HG03060 (cell line): ENCODE measurements at regions not wholly inside any gene's neighbourhood (a gene's known extent, or its start where the extent isn't known, plus 50 kb on each side); places are given as distances from the start of the nearest gene placed in this dataset.
"Not testable (repeated sequence)": the region's sequence is repeated elsewhere in the genome, so short reads cannot be mapped to it uniquely, and the experiment has no call there.

Experiments
- ATAC-seq: cut with Tn5 transposase; IDR thresholded peaks from one replicate; pipeline ENCODE4 v1.9.1; 2021; ENCODE audit warnings: low read depth, moderate number of reproducible peaks; ENCODE audit not compliant: unreplicated experiment

DNA sequence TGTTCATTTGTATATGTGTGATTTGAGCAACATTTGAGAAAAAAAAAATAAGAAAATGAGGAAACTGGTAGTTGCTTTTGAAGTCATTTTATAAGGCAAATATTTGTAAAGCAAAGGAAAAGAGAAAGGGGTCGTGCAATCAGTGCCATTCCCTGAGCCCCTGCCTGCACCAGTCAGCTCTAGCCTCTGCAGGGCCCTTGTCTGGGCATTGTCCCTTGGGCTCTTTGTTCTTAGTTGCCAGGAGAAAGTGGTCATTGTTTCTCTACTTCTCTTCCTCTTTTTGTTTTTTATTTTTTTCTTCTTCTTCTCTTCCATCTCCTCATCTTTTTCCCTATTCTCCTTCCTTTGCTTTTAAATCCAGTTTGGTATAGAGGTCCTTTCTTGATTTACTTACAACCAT, 175.3 kb upstream of the CREB1 start:
- no peak for ATAC-seq

DNA sequence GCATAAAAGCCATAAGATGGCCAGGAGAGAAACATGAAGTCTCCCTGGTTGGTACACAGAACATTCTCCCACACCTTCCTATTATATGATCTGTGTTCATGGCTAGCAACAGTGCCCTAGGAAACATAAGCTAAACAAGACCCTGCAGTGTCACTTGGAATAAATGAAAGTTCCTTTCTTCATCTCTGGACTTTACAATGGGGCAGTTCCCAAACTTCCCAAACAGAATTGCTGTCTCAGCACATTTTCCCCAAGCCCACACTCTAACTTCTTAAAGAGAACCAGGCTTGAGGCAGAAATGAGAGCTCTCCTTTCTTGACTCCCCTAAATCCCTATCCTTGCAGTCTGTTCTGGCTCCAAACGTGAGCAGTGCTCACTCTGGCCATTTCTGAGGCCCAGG, 173.2 kb upstream of the CREB1 start:
- no peak for ATAC-seq

DNA sequence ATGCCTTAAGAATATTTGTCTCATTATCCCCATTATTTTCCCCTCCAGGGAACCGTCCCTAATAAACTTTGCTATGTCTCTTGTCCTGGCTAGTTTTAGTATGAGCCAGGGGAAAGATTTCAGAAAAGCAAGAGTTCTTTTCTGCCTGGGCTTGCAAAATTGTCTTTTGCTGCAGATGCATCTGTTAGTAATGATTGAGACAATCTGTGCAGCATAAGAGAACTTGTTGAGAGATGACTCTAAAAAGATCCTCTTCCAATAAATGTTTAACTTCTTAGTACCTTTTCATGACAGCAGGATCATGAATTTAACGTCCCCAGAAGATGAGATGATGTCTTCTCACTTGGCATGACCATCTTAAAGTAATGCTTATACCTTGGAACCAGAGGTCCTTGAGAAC, 172.5 kb upstream of the CREB1 start:
- no peak for ATAC-seq

DNA sequence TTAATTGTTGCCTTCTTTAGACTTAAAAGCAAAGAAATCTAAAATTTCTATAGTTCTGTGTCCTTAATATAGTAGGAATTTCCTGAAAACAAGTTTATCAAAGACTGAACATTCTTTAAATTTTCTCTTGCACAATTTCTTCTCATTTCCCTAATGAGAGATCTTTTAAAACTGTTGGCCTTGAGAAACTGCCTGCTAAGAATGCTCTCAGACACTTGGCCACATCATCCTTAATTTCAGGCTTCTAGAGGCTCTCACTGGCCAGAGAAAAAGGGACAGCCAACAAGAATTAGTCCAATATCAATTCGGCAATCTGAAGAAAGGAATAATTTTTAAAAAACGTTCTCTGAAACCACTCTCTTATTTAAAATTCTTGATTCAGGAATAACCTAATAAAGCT, 167.0 kb upstream of the CREB1 start:
- no peak for ATAC-seq

DNA sequence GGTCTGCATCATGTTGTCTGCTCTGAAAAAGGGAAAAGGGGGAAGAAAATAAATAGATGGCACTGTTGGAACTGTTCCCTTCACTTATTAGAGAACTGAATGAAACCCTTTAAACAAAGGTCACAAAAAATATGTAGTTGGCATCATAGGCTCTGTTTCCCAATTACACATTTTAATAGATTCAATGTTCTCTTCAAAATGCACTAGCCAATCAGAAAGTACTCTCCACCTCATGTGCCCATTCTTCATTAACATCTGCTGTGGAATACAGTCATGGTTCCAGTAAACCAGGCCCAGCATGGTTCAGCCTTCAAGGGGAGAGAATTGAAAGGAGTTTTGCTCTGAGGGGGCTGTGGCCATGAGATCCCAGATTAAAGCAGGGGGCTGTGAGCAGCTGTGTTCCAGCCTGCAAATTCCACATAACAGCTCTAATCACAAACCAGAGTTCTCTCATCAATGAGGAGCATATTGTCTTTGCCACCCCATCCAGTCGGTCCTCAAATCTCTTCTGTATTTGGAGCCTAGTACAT, 165.9 kb upstream of the CREB1 start:
- no peak for ATAC-seq

DNA sequence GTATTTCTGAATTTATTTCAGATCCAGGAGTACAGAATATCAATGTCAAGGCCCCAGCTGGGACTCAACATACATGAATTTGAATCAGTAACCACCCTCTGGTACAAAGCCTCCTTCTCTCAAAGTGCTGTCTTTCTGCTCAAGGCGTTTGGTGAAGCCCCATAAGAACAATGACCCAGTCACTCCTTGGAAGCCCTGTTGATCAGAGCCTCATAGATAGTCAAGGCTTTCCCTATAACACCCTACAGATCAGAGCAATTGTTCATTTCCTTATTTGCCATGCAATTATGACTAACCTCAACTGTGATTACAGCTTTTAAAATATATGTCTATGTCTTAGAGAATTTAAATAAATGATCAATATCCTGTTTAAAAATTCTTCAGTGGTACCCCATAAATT, 159.1 kb upstream of the CREB1 start:
- no peak for ATAC-seq

DNA sequence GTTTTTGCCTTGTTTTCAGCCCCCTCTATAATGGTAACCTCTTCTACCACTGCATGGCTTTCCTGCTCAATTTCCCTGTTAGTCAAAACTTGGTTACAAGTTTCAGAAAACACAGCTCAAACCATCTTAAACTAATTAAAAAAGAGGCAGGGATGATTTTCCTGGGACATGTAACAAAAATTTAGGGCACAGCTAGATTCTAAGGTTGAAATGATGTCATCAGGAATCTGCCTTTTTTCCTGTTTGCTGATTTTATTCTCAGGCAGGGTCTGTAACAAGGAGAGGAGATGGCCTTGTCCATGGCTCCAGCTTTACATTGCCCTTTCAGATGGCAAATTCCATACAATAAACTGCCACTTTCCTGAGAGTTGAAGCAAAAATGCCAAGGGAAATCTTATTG, 157.9 kb upstream of the CREB1 start:
- no peak for ATAC-seq

DNA sequence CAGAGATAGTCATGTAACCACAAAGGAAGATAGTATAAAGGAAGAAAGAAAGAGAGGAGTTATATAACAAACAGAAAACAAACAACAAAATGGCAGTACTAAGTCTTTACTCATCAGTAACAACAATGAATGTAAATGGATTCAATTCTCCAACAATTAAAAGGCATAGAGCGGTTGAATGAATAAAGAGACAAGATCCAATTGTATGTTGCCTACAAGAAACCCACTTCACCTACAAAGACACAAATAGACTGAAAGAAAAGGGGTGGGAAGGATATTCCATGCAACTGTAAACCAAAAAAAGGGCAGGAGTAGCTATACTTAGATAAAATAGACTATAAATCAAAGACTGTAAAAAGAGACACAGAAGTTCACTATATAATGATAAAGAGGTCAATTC, 157.3 kb upstream of the CREB1 start:
- no peak for ATAC-seq

DNA sequence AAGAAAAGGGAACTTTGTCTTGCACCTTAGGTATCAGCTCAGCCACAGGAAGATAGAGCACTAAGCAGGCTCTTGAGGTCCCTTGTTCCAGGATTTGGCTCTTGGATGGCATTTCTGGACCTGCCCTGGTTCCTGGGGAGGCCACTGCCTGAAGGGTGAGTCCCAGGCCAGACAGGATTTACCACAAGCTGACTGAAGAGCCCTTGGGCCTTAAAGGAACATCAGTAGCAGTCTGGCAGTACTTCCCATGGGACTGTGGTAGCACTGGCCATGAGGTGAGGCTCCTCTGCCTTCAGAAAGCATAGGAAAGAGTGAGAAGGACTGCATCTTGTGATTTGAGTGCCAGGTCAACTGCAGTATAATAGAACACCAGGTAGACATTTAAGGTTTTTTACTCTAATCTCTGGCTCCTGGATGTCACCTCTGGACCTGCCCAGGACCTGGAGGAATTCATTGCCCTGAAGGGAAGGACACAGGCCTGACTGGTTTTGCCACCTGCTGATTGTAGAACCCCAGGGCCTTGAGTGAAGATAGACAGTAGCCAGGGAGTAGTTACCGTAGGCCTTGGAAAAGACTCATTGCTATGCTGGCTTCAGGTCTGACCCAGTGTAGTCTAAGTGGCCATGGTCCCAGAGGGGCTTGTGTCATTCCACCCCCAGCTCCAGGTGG, 154.4 kb upstream of the CREB1 start:
- ATAC-seq = no peak

DNA sequence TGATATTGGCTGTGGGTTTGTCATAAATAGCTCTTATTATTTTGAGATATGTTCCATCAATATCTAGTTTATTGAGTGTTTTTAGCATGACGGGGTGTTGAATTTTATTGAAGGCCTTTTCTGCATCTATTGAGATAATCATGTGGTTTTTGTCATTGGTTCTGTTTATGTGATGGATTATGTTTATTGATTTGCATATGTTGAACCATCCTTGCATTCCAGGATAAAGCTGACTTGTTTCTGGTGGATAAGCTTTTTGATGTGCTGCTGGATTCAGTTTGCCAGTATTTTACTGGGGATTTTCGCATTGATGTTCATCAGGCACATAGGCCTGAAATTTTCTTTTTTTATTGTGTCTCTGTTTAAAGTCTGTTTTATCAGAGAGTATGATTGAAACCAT, 151.1 kb upstream of the CREB1 start:
- not testable (repeated sequence) for ATAC-seq

DNA sequence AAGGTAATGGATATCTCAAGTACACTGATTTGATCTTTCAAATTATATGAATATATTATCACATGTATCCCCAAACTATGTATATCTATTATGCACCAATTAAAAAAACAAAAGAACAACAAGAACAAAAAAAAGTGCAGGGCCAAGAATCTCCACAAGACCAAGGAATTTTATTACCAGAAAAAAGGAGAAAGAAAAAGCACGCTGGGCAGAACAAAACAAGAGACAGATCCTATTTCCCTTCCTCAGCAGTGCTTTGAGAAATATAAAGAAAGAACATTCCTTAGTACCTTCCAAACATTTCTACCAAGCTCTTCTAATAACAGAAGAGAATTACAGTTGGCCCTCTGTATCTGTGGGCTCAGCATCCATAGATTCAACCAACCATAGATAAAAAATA, 144.7 kb upstream of the CREB1 start:
- ATAC-seq = no peak

DNA sequence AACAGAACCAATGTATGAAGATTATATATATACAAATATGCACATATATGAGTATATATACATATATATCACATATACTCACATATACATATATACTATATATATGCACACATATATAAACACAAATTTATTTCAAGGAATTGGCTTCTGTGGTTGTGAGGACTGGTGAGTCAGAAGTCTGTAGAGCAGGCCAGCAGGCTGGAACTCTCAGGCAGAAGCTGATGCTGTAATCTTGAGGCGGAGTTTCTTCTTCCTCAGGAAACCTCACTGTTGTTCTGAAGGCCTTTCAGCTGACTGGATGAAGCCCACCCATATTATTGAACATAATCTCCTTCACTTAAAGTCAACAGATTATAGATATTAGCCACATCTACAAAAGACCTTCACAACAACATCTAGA, 143.9 kb upstream of the CREB1 start:
- ATAC-seq = no peak

DNA sequence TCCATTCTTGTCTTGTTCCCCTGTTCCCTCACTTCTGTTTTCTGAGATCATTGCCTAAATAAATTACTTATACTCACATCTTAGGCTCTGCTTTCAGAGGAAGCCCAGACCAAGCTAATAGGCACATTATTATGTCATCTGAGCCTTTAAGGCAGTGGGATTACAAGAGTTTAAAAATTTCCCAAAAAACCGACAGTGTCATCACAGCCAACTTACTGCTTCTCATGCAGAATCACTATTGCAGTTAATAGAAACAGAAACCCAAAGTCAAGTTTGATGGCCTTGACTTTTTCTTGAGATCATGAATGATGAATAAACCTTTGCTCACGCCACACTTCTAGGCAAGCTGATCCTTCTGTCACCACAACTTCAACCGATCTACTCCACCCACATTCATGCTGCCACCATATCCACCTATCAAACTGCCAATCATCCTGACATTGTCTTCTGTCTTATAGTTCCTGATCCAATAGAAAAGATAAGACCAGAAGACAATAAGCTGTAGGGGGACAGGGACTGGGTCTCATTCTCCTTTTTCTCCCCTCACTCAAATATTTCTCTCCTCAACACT, 142.7 kb upstream of the CREB1 start:
- no peak for ATAC-seq

DNA sequence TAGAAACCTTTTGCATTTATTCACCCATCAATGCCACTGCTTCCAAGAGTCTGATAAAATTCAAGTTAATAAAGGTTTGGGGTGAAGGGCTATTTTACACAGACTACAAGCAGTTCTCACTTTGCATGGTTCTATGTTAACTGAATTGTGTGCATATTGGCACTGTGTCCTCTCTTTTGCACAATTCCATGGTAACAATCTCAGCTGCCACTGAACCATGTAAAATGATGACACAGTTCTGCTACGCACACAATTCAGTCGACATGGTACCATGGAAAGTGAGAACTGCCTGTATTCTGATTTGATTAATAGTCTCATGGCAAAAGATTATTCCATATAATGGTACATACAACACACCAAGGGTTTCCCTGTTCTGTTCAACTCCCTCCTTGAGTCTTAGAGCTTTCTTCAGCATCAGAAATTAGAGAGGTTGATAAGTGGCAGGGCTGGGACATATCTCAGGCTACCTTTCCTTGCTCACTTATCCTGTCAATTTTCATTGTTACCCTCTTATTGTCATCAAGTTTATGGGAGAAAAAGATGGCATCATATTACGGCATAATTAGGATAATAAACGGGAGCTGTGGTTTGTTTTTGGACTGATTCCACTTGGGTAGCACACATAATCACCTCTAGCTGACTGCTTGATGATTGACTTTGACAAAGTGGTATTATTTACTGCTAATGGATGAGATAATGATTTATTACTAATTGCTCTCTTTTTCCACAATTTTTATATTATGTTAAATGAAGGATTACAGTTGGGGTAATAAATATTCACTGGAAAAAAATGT, 139.3 kb upstream of the CREB1 start:
- ATAC-seq = no peak

DNA sequence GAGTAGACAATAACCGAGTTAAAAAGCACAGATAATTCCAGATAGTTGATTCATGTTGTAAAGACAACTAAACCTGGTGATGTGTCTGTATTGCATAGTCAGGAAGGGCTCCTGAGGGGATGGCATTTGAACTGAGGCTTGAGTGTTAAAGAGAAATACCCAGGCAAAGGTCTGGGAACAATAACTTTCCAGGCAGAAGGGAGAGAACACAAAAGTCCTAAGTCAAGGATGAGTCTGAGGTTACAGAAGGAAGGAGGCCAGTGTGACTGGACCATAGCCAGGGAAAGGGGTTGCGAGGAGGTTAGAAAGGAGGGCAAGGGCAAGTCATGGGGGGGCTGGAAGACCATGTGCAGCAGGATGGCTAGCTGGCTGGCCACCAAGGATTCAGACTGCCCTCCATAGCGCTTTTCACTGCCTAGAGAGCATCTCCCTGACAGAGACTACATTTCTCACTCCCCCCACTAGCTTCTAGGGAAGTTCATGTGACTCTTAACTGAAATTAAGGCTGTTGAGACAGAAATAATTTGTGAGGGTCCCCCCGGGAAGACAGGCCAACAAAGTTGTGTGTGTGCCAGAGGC, 135.5 kb upstream of the CREB1 start:
- ATAC-seq = no peak

DNA sequence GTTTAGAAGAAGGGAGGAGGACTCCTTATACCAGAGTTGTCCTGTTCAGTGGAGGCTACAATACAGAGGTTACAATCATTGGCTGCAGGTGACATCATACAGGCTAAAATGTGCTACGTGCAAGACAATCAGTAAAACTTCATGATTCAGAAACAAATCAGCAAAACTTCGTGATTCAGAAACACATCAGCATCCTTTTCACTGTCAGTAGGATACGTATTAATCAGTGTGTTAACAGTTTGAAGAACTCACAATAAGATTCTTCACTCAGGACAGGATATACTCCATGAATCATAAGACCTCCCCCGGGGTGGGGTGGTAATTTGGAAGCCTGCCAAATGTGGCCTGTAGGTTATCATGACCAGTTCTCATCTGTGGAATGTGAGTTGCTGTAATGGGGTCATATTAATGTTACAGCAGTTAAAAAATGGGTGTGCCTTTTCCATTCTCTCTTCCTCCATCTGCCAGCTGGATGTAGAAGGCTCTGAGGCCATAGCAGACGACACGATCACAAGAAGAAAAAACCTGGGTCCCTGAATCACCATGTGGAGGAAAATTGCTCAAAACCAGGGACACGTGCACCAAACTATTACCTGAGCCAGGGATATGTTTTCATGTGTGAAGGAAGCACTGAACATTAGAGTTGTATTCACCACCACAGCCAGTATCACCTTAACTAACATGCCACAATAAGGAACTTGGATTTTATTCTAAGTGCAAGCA, 134.8 kb upstream of the CREB1 start:
- no peak for ATAC-seq

DNA sequence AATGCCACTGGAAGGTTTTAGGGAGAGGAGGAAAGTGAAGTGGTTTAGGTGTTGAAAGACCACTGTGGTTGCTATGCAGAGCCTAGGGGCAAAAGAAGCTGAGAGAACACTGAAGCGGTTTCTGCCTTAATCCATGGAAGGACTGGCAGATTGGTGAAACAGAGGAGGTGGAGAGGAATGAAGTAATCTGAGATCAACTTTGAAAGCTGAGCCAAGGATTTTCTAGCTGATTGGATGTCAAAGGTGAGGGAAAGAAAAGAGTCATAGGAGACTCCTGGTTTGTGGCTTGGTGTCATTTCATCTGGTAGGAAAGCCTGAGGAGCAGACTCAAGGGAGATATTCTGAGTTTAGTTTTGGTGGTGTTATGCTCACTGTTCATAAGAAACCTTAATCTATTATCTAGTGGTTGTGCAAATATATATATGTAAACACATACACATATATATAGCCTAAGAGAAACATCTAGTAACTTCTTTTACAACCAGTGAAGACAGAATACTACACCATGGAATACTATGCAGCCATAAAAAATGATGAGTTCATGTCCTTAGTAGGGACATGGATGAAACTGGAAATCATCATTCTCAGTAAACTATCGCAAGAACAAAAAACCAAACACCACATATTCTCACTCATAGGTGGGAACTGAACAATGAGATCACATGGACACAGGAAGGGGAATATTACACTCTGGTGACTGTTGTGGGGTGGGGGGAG, 134.1 kb upstream of the CREB1 start:
- no peak for ATAC-seq

DNA sequence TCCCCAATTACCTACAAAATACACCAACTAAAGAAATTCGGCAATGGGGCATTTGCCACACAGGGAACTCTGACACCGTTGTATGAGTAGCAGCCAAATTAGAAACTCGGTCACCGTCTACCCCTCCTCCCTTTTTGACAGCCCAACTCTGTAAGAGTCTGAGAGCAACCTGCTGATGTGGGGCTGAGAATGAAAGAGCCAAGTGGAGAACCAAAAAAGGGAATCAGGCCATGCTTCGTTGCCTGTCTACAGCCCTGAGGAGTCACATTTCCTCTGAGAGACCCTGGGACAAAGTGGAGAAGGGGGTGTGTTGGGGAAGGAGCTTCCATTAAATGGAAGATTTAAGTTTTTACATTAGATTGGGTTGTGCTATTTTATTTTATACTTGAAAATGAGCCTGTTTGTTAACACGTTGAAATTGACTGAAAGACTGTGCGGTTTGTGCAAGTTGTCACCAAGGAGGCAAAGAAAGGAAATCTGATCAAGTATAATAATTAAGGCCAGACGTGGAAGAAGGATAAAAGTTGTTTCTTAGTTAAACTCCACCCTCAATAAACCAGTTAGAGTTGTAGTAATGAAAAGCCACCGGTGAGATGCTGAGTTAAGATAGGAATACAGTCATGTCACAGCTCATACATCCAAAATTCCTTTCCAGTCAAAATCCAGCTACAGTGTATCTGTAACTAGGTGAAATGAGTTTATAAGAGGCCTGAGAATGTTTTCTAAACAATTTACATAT, 131.7 kb upstream of the CREB1 start:
- no peak for ATAC-seq

DNA sequence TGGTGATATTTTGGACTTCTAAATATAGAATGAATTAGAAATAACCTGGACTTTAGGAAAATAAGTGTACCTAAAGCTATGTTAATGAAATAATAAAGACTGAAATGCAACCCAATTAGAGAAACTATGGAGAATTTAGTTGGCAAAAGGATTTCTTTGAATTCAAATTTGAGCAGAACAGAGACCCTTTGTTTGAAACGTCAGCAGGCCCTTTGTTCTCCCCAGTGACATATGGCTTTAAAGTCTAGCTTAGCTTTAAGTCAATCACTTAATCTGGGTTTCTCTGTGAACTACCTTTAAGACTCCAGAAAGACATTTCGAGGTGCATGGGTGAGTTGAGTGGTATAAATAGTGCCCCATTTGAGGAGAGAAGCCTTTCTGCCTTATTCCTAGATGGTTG, 130.5 kb upstream of the CREB1 start:
- no peak for ATAC-seq
